H9 (cell line): ENCODE measurements at regions not wholly inside any gene's neighbourhood (a gene's known extent, or its start where the extent isn't known, plus 50 kb on each side); places are given as distances from the start of the nearest gene placed in this dataset.
A peak's percentile ranks its signal among the peaks of the same experiment; 100 is the strongest.

Source experiments
- DNase-seq: peaks from one replicate; pipeline ENCODE4 v3.0.0-alpha.2; 2017
- H2AFZ ChIP-seq: one replicate; pipeline ENCODE4 v1.6.1; 2013; ENCODE audit warnings: mild to moderate bottlenecking, low read length, control low read depth, moderate library complexity
- H2AK5ac ChIP-seq: 2 replicates; pipeline ENCODE4 v1.6.1; 2013; ENCODE audit warnings: low read length, control low read depth, mixed read lengths; ENCODE audit not compliant: insufficient read length
- H2BK120ac ChIP-seq: one replicate; pipeline ENCODE4 v1.6.1; 2013; ENCODE audit warnings: low read depth, mild to moderate bottlenecking, low read length, control low read depth, inconsistent platforms; ENCODE audit not compliant: poor library complexity, severe bottlenecking
- H2BK12ac ChIP-seq: 2 replicates; pipeline ENCODE4 v1.6.1; 2013; ENCODE audit warnings: low read length, control low read depth, mixed read lengths, low read depth; ENCODE audit not compliant: insufficient read length
- H2BK15ac ChIP-seq: 2 replicates; pipeline ENCODE4 v1.6.1; 2013; ENCODE audit warnings: low read depth, low read length, control low read depth
- H2BK20ac ChIP-seq: one replicate; pipeline ENCODE4 v1.6.1; 2013; ENCODE audit warnings: low read depth, mild to moderate bottlenecking, low read length, control low read depth, inconsistent platforms; ENCODE audit not compliant: poor library complexity, severe bottlenecking
- H2BK5ac ChIP-seq: 2 replicates; pipeline ENCODE4 v1.6.1; 2013; ENCODE audit warnings: low read length, control low read depth, mixed read lengths; ENCODE audit not compliant: insufficient read length
- H3K14ac ChIP-seq: 2 replicates; pipeline ENCODE4 v1.6.1; 2013; ENCODE audit warnings: low read length, control low read depth; ENCODE audit not compliant: insufficient read depth
- H3K18ac ChIP-seq: 2 replicates; pipeline ENCODE4 v1.6.1; 2013; ENCODE audit warnings: low read depth, mild to moderate bottlenecking, mixed read lengths, low read length, control low read depth; ENCODE audit not compliant: insufficient read length
- H3K23ac ChIP-seq: 2 replicates; pipeline ENCODE4 v1.6.1; 2013; ENCODE audit warnings: low read length, control low read depth, mixed read lengths, low read depth; ENCODE audit not compliant: insufficient read length
- H3K23me2 ChIP-seq: 2 replicates; pipeline ENCODE4 v1.6.1; 2013; ENCODE audit warnings: low read depth, mild to moderate bottlenecking, mixed read lengths, low read length, control low read depth; ENCODE audit not compliant: insufficient read length, poor library complexity, severe bottlenecking
- H3K27ac ChIP-seq: 2 replicates; pipeline ENCODE4 v1.5.1; 2013; ENCODE audit warnings: low read length, control low read depth, mixed read lengths, low read depth; ENCODE audit not compliant: insufficient read length
- H3K27me3 ChIP-seq: 2 replicates; pipeline ENCODE4 v1.6.1; 2013; ENCODE audit warnings: low read length, control low read depth, inconsistent platforms; ENCODE audit not compliant: insufficient read depth
- H3K4ac ChIP-seq: 2 replicates; pipeline ENCODE4 v1.6.1; 2013; ENCODE audit warnings: low read depth, mild to moderate bottlenecking, control low read depth, inconsistent platforms, low read length, moderate library complexity
- H3K4me1 ChIP-seq: 2 replicates; pipeline ENCODE4 v1.6.1; 2013; ENCODE audit warnings: low read length, control low read depth, inconsistent platforms; ENCODE audit not compliant: insufficient read depth
- H3K4me2 ChIP-seq: 2 replicates; pipeline ENCODE4 v1.6.1; 2013; ENCODE audit warnings: low read length, control low read depth, mixed read lengths; ENCODE audit not compliant: insufficient read length, insufficient read depth
- H3K56ac ChIP-seq: 2 replicates; pipeline ENCODE4 v1.6.1; 2013; ENCODE audit warnings: low read depth, mild to moderate bottlenecking, mixed read lengths, low read length, control low read depth; ENCODE audit not compliant: insufficient read length
- H3K79me1 ChIP-seq: 2 replicates; pipeline ENCODE4 v1.6.1; 2013; ENCODE audit warnings: low read depth, mild to moderate bottlenecking, moderate library complexity, low read length, control low read depth, inconsistent platforms; ENCODE audit not compliant: insufficient read depth, poor library complexity, severe bottlenecking
- H3K79me2 ChIP-seq: 2 replicates; pipeline ENCODE4 v1.6.1; 2013; ENCODE audit warnings: low read length, control low read depth, inconsistent platforms; ENCODE audit not compliant: insufficient read depth
- H3K9ac ChIP-seq: 2 replicates; pipeline ENCODE4 v1.6.1; 2013; ENCODE audit warnings: low read length, control low read depth, mixed read lengths; ENCODE audit not compliant: insufficient read length; ENCODE audit errors: extremely low read depth
- H3K9me3 ChIP-seq: one replicate; pipeline ENCODE4 v1.6.1; 2013; ENCODE audit warnings: low read depth, low read length, inconsistent platforms; ENCODE audit not compliant: control insufficient read depth
- H3T11ph ChIP-seq: one replicate; pipeline ENCODE4 v1.6.1; 2013; ENCODE audit warnings: mild to moderate bottlenecking, low read length, control low read depth, inconsistent platforms
- H4K20me1 ChIP-seq: one replicate; pipeline ENCODE4 v1.6.1; 2013; ENCODE audit not compliant: control insufficient read depth, insufficient read length, insufficient read depth
- H4K5ac ChIP-seq: 2 replicates; pipeline ENCODE4 v1.6.1; 2013; ENCODE audit warnings: low read depth, mild to moderate bottlenecking, mixed read lengths, low read length, control low read depth; ENCODE audit not compliant: insufficient read length
- H4K8ac ChIP-seq: replicated peaks from 2 replicates; pipeline ENCODE4 v1.6.1; 2013; ENCODE audit warnings: low read length, control low read depth, mixed read lengths, low read depth; ENCODE audit not compliant: insufficient read length
- H4K91ac ChIP-seq: 2 replicates; pipeline ENCODE4 v1.6.1; 2013; ENCODE audit warnings: low read depth, mild to moderate bottlenecking, moderate library complexity, mixed read lengths, low read length, control low read depth; ENCODE audit not compliant: insufficient read length
- H3K27ac Mint-ChIP-seq, 3 experiments: 2 replicates in 2 of 3; 3 replicates in 1 of 3; pipeline ENCODE4 v1.8.0; 2020 to 2021; ENCODE audit warnings: mixed read lengths in 3 of 3, mild to moderate bottlenecking in 1 of 3, moderate library complexity in 1 of 3
- H3K27me3 Mint-ChIP-seq: 2 replicates; pipeline ENCODE4 v1.8.0; 2021; ENCODE audit warnings: low read depth, mild to moderate bottlenecking, moderate library complexity, mixed read lengths
- H3K36me3 Mint-ChIP-seq, 3 experiments: 2 replicates in 2 of 3; 3 replicates in 1 of 3; pipeline ENCODE4 v1.8.0; 2020 to 2021; ENCODE audit warnings: low read depth in 3 of 3, mixed read lengths in 3 of 3; ENCODE audit not compliant: insufficient read depth in 1 of 3
- H3K4me1 Mint-ChIP-seq, 2 experiments: 2 replicates each; pipeline ENCODE4 v1.8.0; 2020; ENCODE audit warnings: mixed read lengths in 2 of 2
- H3K4me3 Mint-ChIP-seq, 2 experiments: 2 replicates in 1 of 2; 3 replicates in 1 of 2; pipeline ENCODE4 v1.8.0; 2020 to 2021; ENCODE audit warnings: mild to moderate bottlenecking in 2 of 2, mixed read lengths in 2 of 2, moderate library complexity in 1 of 2
- H3K9me3 Mint-ChIP-seq, 2 experiments: 2 replicates in 1 of 2; 3 replicates in 1 of 2; pipeline ENCODE4 v1.8.0; 2020; ENCODE audit warnings: mild to moderate bottlenecking in 2 of 2, mixed read lengths in 2 of 2, moderate library complexity in 1 of 2
- WGBS: extraction: QIAGEN DNeasy Blood & Tissue Kit; methylation state at CpG from one replicate; pipeline ENCODE4 v1.1.7; 2013; ENCODE audit warnings: missing lambda C conversion rate, low lambda C conversion rate, mixed read lengths; ENCODE audit not compliant: insufficient read length; ENCODE audit errors: extremely low coverage; 5-methylcytosine and 5-hydroxymethylcytosine counted together
- TF ChIP-seq, protein P1 (sequence below): fragments of 200-600 bp; sonication (generic); conservative IDR thresholded peaks from 3 replicates; pipeline ENCODE4 v1.8.0; 2021; ENCODE audit warnings: antibody characterized with exemption, mild to moderate bottlenecking

DNA sequence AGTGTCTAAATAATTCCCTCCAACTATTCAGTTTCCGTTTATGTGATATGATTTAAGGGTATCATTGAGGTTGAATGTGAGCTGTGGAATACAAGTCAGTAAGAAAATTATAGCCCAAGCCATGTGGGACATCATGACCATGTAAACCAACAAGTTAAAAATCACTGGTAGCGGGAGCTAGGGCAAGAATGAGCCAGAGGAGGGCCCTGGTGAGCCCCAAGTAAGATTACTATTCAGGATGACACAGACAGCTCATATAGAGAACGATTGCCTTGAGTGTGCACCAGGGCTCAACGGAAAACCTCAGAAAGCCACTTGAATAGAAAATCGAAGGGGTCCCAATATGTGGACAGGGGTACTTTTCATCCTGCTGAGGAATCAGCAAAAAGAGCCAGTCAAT, 87.8 kb upstream of the RBMS1 start:
- Histone ChIP-seq H2BK20ac (no peak overlapping the region), H3K23ac (no peak overlapping the region), H3K18ac (no peak overlapping the region), H3K79me1 (no peaks in the 10 kb centered on the region), H4K5ac (no peak overlapping the region), H2BK15ac (no peak overlapping the region), H2AFZ (no peak overlapping the region), H3K4ac (no peak overlapping the region), H3K4me1 (peaks cover 2% of the 10 kb centered on the region; the same call in 1 of the 2 replicates), H2AK5ac (no peak overlapping the region), H4K8ac (no peak overlapping the region), H4K20me1 (no peaks in the 10 kb centered on the region), H4K91ac (no peak overlapping the region), H3K9ac (no peak overlapping the region), H2BK5ac (no peak overlapping the region), H3K27me3 (no peaks in the 10 kb centered on the region), H3T11ph (no peak overlapping the region), H3K9me3 (no peaks in the 10 kb centered on the region), H2BK120ac (no peak overlapping the region), H3K23me2 (no peaks in the 10 kb centered on the region), H3K27ac (no peak overlapping the region), H3K56ac (no peak overlapping the region), H3K4me2 (no peak overlapping the region), H3K79me2 (no peaks in the 10 kb centered on the region), H2BK12ac (no peak overlapping the region), H3K14ac (no peak overlapping the region)
- TF ChIP-seq, protein P1, sequence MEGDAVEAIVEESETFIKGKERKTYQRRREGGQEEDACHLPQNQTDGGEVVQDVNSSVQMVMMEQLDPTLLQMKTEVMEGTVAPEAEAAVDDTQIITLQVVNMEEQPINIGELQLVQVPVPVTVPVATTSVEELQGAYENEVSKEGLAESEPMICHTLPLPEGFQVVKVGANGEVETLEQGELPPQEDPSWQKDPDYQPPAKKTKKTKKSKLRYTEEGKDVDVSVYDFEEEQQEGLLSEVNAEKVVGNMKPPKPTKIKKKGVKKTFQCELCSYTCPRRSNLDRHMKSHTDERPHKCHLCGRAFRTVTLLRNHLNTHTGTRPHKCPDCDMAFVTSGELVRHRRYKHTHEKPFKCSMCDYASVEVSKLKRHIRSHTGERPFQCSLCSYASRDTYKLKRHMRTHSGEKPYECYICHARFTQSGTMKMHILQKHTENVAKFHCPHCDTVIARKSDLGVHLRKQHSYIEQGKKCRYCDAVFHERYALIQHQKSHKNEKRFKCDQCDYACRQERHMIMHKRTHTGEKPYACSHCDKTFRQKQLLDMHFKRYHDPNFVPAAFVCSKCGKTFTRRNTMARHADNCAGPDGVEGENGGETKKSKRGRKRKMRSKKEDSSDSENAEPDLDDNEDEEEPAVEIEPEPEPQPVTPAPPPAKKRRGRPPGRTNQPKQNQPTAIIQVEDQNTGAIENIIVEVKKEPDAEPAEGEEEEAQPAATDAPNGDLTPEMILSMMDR: peak; percentile 68; the same call in 2 of the 3 replicates
- Mint-ChIP-seq H3K4me1 (peaks cover 44 to 51% of the 10 kb centered on the region in 2 experiments), H3K27me3 (no peaks in the 10 kb centered on the region; the same call in none of the 2 replicates), H3K9me3 (no peaks in the 10 kb centered on the region; a peak in 1 of 5 replicates), H3K36me3 (peaks cover 0 to 5% (median 0%) of the 10 kb centered on the region in 3 experiments; a peak in 1 of 7 replicates), H3K4me3 (no peak overlapping the region), H3K27ac (no peak overlapping the region)
- WGBS: no CpG with 5 or more reads among the region's 5 CpGs
- peak; percentile 49 for DNase-seq
